ENCODE measurements at regions not wholly inside any gene's neighbourhood (a gene's known extent, or its start where the extent isn't known, plus 50 kb on each side); places are given as distances from the start of the nearest gene placed in this dataset.
"Not testable (repeated sequence)": the region's sequence is repeated elsewhere in the genome, so short reads cannot be mapped to it uniquely, and the experiment has no call there.

DNA sequence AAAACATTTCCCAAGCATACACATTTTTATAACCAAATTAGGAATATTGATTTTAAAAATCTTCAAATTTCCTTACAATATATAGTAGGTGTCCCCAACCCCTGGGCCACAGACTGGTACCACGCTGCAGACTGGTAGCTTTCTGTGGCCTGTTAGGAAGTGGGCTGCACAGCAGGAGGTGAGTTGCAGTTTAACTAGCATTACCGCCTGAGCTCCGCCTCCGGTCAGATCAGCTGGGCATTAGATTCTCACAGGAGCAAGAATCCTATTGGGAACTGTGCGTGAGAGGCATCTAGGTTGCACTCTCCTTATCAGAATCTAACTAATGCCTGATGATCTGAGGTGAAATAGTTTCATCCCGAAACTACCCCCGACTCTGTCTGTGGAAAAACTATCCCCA, 62.1 kb downstream of the ZWINT start:
- no peak overlapping the region for H3K27ac Mint-ChIP-seq
- no peak overlapping the region for H3K4me3 Mint-ChIP-seq
- no peak for ATAC-seq
- H3K4me1 Mint-ChIP-seq, result no peaks in the 10 kb centered on the region
- no peaks in the 10 kb centered on the region for H3K9me3 Mint-ChIP-seq
- no peaks in the 10 kb centered on the region for H3K27me3 Mint-ChIP-seq
- H3K36me3 Mint-ChIP-seq, result no peaks in the 10 kb centered on the region

DNA sequence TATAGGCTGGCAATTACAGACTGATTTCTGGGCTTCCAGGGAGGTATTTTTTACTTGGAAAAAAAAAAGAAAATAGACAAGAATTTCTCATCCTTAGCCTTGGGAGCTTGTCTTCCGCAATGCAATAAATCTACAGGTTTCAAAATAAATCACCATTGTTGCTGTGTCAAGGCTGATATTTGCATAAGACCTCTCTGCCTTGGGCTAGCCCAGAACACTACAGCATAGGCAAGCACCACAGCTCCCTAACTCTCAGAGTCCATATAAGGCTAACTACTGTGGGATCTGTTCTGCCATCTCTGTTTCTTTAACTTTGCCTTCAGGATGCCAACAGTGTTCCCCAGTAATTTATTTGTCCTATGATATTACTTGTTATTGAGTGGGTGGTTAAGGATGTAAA, 64.4 kb downstream of the ZWINT start:
- no peak overlapping the region for H3K27ac Mint-ChIP-seq
- ATAC-seq, result no peak
- H3K27me3 Mint-ChIP-seq, result no peaks in the 10 kb centered on the region
- peaks cover 3% of the 10 kb centered on the region for H3K9me3 Mint-ChIP-seq
- H3K36me3 Mint-ChIP-seq, result no peaks in the 10 kb centered on the region
- no peaks in the 10 kb centered on the region for H3K4me1 Mint-ChIP-seq
- H3K4me3 Mint-ChIP-seq, result no peak overlapping the region

DNA sequence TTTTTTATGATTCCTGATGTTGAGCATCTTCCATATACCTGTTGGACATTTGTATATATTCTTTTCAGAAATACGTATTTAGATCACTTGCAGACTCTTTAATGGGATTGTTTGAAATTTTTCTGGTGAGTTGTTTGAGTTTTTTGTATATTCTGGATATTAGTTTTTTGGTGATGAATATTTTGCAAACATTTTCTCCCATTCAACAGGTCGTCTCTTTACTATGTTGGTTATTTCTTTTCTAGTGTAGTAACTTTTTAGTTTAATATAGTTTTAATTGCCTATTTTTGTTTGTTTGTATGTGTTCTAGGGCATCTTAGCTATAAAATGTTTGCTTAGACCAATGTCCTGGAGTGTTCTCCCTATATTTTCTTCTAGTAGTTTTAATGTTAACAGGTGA, 72.7 kb downstream of the ZWINT start:
- Mint-ChIP-seq H3K27me3 (no peaks in the 10 kb centered on the region), H3K4me3 (no peak overlapping the region)

DNA sequence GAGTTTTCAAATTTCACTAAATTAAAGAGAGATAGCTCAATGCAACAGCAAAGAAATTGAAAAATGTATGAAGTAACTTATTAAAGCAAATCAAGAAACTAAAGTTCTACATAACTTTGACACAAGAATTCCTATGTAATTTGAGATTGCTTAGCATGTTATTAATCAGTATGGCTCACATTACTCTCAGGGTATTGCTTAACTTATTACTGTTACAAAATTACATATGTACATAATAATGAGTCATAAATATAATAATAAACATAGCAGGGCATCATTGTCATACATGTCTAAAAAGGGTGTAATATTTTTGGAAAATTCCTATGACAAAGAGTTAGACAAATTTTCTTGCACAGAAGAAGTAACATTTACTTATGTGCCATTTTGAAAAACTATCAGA, 75.0 kb downstream of the ZWINT start:
- Mint-ChIP-seq H3K36me3 (no peaks in the 10 kb centered on the region), H3K4me3 (no peak overlapping the region), H3K27me3 (no peaks in the 10 kb centered on the region), H3K4me1 (no peaks in the 10 kb centered on the region), H3K9me3 (peaks cover 5% of the 10 kb centered on the region), H3K27ac (no peak overlapping the region)
- no peak for ATAC-seq

More for the DNA sequence above, 72.7 kb downstream of the ZWINT start:
- Mint-ChIP-seq H3K27ac (no peak overlapping the region), H3K36me3 (no peaks in the 10 kb centered on the region), H3K9me3 (peaks cover 12% of the 10 kb centered on the region), H3K4me1 (no peaks in the 10 kb centered on the region)
- no peak for ATAC-seq

DNA sequence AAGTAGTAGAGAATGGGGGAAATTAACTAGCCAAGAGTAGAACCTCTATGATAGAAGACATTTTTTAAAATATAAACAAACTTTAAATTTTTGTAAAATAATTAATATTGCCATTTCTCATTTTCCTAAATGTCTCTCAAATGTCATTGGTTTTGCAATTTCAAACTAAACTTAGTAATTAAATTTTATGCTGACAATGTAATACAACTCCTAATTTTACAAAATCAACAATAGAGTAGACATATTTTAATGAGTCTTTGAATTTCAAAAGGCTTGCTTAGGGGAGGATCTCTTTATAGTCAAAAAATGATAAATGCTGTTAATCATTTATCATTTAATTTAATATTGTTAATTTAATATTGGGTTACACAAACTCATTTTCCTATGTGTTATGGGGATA, 81.8 kb downstream of the ZWINT start:
- no peaks in the 10 kb centered on the region for H3K36me3 Mint-ChIP-seq
- no peaks in the 10 kb centered on the region for H3K9me3 Mint-ChIP-seq
- no peak overlapping the region for H3K27ac Mint-ChIP-seq
- ATAC-seq, result no peak
- no peak overlapping the region for H3K4me3 Mint-ChIP-seq
- no peaks in the 10 kb centered on the region for H3K27me3 Mint-ChIP-seq
- H3K4me1 Mint-ChIP-seq, result no peaks in the 10 kb centered on the region

DNA sequence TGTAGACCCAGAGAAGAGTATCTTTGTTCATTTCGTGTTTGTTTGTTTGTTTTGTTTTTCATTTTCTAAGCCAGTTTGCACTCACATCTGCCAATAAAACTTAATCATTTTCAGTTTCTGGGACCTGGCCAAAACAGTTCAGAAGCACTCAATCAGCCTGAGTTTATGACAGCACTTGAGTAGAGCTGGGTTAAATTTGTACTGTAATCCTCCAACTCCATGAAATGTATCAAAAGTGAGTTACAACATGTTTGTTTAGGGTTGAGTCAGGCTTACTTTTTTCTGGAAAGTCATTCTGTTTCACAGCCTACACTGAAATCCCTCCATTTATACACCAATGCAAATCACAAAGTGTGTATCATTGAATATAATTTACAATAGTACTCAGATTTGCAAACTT, 91.9 kb downstream of the ZWINT start:
- Mint-ChIP-seq H3K27ac (no peak overlapping the region), H3K4me3 (no peak overlapping the region), H3K27me3 (no peaks in the 10 kb centered on the region), H3K9me3 (no peaks in the 10 kb centered on the region), H3K4me1 (no peaks in the 10 kb centered on the region), H3K36me3 (no peaks in the 10 kb centered on the region)
- no peak for ATAC-seq

DNA sequence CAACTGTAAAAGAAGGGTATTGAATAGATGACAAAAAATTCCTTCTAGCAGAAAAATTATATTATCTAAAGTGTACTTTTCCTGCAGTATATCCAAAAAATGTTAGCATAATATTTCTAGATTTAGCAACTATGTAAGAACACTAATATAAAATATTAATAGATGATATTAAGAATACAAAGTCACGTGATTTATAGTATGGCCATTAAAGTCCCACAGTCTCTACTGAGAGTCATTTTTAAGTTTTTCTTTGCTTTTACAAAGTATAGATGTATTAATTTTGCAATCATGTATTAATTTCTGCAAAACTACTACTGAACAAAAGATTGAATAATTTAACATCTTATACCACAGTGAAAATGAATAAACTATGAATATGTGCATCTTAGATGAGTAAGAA, 94.9 kb downstream of the ZWINT start:
- Mint-ChIP-seq H3K9me3 (no peaks in the 10 kb centered on the region), H3K27ac (no peak overlapping the region), H3K4me3 (no peak overlapping the region), H3K27me3 (no peaks in the 10 kb centered on the region), H3K4me1 (no peaks in the 10 kb centered on the region), H3K36me3 (no peaks in the 10 kb centered on the region)
- no peak for ATAC-seq

DNA sequence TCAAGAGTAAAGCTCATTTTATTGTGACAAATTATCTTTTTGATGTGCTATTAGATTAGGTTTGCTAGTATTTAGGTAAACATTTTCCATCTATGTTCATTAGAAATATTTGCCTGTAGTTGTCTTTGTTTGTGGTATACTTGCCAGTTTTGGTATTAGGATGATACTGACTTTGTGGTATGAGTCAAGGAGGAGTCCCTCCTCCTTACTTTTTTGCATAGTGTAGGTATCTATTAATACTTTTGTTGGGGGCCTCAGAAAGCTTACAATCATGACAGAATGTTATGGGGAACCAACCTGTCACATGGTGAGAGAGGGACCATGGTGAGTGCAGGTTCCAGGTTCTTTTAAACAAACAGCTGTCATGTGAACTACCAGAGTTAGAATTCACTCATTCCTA, 102.1 kb downstream of the ZWINT start:
- Mint-ChIP-seq H3K4me1 (no peaks in the 10 kb centered on the region), H3K4me3 (no peak overlapping the region), H3K36me3 (no peaks in the 10 kb centered on the region), H3K27me3 (no peaks in the 10 kb centered on the region), H3K27ac (no peak overlapping the region), H3K9me3 (peaks cover 2% of the 10 kb centered on the region)
- ATAC-seq, result no peak

DNA sequence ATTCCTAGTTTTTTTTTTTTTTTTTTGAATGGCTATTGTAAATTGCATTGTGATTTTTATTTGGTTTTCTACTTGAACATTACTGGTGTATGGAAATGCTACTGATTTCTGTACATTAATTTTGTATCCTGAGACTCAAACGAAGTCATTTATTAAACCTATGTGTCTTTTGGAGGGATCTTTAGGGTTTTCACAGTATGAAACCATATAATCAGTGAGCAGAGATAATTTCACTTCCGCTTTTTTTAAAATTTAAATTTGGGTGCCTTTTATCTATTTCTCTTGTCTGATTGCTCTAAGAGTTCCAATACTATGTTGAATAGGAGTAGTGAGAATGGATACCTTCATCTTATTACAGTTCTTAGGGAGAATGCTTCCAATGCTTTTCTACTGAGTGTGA, 102.7 kb downstream of the ZWINT start:
- no peaks in the 10 kb centered on the region for H3K36me3 Mint-ChIP-seq
- H3K27ac Mint-ChIP-seq, result no peak overlapping the region
- peaks cover 4% of the 10 kb centered on the region for H3K9me3 Mint-ChIP-seq
- no peaks in the 10 kb centered on the region for H3K27me3 Mint-ChIP-seq
- H3K4me1 Mint-ChIP-seq, result no peaks in the 10 kb centered on the region
- ATAC-seq, result no peak
- H3K4me3 Mint-ChIP-seq, result no peak overlapping the region

DNA sequence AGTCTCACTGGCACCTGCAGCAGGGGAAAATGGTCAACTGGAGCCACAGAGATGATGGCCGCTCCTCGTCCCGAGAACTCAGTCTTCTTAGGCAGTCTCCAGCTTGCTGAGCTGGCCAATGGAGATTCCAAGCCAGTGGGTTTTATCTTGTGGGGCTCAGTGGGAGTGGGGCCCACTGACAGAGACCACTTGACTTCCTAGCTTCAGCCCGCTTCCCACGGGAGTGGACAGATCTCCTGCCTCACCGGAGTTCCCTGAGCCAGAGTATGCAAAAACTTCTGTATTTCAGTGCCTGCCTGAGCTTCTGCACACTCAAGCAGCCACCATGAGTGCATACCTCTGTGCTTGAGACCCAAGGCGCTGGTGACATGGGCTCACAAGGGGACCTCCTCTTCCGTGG, 105.8 kb downstream of the ZWINT start:
- Mint-ChIP-seq H3K4me1 (no peaks in the 10 kb centered on the region), H3K9me3 (peaks cover 4% of the 10 kb centered on the region), H3K27me3 (no peaks in the 10 kb centered on the region), H3K36me3 (no peaks in the 10 kb centered on the region), H3K27ac (no peak overlapping the region), H3K4me3 (no peak overlapping the region)
- ATAC-seq, result peak; percentile 24

DNA sequence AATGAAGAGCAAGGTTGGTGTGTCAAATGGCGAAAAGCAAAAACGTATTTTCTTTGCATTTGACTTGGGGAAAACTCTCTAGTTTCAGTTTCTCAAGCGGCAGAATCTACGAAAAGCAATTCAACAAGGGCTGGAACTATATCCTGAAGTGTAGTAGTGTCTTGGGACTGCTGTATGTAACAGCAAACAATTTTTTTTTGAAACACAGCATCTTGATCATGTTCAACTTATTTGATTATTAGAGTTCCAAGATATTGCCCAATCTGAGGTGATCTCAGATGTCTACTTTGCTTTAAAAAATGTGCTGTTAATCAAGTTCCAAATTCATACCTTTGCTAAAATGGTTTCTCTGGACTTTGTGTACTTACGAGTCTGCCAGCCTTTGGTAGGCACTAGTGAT, 120.6 kb downstream of the ZWINT start:
- Mint-ChIP-seq H3K36me3 (no peaks in the 10 kb centered on the region), H3K27ac (no peak overlapping the region), H3K9me3 (no peaks in the 10 kb centered on the region), H3K27me3 (no peaks in the 10 kb centered on the region), H3K4me3 (no peak overlapping the region), H3K4me1 (no peaks in the 10 kb centered on the region)
- ATAC-seq, result no peak

DNA sequence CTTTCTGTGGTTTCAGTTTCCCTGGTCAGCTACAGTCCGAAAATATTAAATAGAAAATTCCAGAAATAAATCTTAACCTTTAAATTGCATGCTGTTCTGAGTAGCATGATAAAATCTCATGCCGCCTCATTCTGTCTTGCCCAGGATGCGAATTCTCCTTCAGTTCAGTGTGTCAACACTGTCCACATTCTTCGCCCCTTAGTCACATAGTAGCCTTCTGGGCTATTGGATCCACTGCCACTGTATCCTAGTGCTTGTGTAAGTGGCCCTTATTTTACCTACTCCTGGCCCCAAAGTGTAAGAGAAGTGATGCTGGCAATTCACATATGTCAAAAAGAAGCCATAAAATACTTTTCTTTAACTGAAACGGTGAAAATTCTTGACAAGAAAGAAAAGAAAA, 129.6 kb downstream of the ZWINT start:
- ATAC-seq, result peak; percentile 20
- H3K4me1 Mint-ChIP-seq, result no peaks in the 10 kb centered on the region
- no peaks in the 10 kb centered on the region for H3K27me3 Mint-ChIP-seq
- no peak overlapping the region for H3K27ac Mint-ChIP-seq
- H3K36me3 Mint-ChIP-seq, result no peaks in the 10 kb centered on the region
- H3K9me3 Mint-ChIP-seq, result no peaks in the 10 kb centered on the region
- no peak overlapping the region for H3K4me3 Mint-ChIP-seq

DNA sequence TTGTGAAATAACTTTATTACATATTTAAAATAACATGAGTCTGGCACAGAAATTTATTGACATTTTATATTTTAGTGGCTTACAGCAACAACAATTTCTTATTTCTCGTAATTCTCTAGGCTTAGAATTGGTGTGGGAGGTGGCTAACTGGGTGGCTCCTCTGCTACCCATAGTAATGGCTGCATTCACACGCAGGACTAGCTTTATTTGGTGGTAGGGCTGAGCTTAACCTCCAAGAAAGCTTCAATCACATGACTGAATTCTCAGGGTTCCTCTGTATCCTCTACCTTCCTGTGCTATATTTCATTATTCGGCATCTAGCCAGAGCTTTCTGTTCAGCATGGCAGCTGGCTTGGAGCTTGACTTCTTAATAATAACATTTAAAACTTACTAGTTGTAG, 138.8 kb downstream of the ZWINT start:
- ATAC-seq, result no peak
- H3K27ac Mint-ChIP-seq, result no peak overlapping the region
- no peaks in the 10 kb centered on the region for H3K27me3 Mint-ChIP-seq
- H3K36me3 Mint-ChIP-seq, result no peaks in the 10 kb centered on the region
- no peak overlapping the region for H3K4me3 Mint-ChIP-seq
- H3K4me1 Mint-ChIP-seq, result no peaks in the 10 kb centered on the region
- H3K9me3 Mint-ChIP-seq, result no peaks in the 10 kb centered on the region

DNA sequence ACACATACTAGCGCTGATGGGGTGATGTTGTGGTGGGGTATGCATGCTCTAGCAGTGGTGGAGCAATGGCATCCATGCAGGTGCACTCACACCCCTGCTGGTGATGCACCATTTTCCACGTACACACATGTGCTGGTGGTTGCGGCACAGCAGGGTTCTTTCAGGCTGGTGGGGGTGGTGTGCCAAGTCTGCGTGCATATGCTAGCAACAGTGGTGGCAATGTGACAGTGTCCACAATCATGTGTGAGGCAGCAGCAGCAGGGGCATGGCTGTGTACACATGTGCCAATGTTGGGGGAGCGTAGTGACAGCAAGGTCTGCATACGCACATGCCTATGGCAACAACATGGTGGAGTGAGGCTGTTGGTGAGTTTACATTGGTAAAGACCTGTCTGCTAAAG, 148.1 kb downstream of the ZWINT start:
- Mint-ChIP-seq H3K36me3 (no peaks in the 10 kb centered on the region), H3K9me3 (peaks cover 3% of the 10 kb centered on the region)

DNA sequence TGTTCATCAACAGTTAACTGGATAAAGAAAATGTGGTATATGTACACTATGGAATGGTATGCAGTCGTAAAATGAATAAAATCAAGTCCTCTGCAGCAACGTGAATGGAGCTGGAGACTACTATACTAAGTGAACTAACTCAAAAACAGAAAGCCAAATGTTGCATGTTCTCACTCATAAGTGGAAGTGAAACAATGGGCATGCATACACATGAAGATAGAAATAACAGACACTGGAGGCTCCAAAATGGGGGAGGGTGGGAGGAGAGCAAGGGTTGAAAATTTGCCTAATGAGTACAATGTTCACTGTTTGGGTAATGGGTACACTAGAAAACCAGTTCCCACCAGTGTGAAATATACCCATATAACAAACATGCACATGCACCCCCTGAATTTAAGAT, 179.5 kb downstream of the ZWINT start:
- H3K4me3 Mint-ChIP-seq, result no peak overlapping the region
- no peaks in the 10 kb centered on the region for H3K27me3 Mint-ChIP-seq
- no peaks in the 10 kb centered on the region for H3K4me1 Mint-ChIP-seq
- ATAC-seq, result no peak
- H3K36me3 Mint-ChIP-seq, result no peaks in the 10 kb centered on the region
- no peak overlapping the region for H3K27ac Mint-ChIP-seq
- H3K9me3 Mint-ChIP-seq, result no peaks in the 10 kb centered on the region

More for the DNA sequence above, 148.1 kb downstream of the ZWINT start:
- H3K27ac Mint-ChIP-seq, result no peak overlapping the region
- no peak for ATAC-seq
- H3K4me3 Mint-ChIP-seq, result no peak overlapping the region
- peaks cover under 1% of the 10 kb centered on the region for H3K4me1 Mint-ChIP-seq
- no peaks in the 10 kb centered on the region for H3K27me3 Mint-ChIP-seq

DNA sequence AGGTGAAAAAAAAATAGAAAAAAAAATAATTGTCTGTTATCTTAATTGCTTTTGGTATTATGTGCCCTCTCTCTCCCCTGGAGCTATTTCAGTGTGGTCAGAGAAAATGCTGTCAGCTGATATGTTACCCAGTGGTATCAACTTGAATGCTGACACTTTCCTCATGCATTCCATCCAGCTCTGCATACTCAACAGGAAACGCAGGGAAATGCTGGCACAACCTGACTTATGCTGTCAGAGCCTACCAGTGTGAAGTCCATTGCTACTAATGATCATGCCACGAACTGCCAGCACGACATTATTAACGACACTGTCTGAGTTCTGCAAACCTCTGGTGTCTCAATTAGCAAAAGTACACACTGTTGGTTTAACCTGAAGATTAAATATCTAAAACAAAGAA, 182.8 kb downstream of the ZWINT start:
- H3K4me3 Mint-ChIP-seq, result no peak overlapping the region
- no peaks in the 10 kb centered on the region for H3K36me3 Mint-ChIP-seq
- no peaks in the 10 kb centered on the region for H3K4me1 Mint-ChIP-seq
- ATAC-seq, result no peak
- H3K9me3 Mint-ChIP-seq, result no peaks in the 10 kb centered on the region
- no peaks in the 10 kb centered on the region for H3K27me3 Mint-ChIP-seq
- no peak overlapping the region for H3K27ac Mint-ChIP-seq

DNA sequence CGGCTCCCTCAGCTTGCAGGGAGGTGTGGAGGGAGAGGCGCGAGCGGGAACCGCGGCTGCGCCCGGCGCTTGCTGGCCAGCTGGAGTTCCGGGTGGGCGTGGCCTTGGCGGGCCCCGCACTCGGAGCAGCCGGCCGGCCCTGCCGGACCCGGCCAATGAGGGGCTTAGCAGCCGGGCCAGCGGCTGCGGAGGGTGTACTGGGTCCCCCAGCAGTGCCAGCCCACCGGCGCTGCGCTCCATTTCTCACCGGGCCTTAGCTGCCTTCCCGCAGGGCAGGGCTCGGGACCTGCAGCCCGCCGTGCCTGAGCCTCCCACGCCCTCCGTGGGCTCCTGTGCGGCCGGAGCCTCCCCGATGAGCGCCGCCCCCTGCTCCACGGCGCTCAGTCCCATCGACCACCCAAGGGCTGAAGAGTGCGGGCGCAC, 206.0 kb downstream of the ZWINT start:
- H3K4me3 Mint-ChIP-seq, H3K36me3 Mint-ChIP-seq, ATAC-seq, H3K27ac Mint-ChIP-seq, H3K4me1 Mint-ChIP-seq, H3K9me3 Mint-ChIP-seq, H3K27me3 Mint-ChIP-seq: not testable (repeated sequence)
